GM12874 (cell line): ENCODE measurements at regions not wholly inside any gene's neighbourhood (a gene's known extent, or its start where the extent isn't known, plus 50 kb on each side); places are given as distances from the start of the nearest gene placed in this dataset.

Experiments
- CTCF ChIP-seq: IDR thresholded peaks from 2 replicates; pipeline ENCODE4 v1.5.1; 2011; ENCODE audit warnings: low read depth, mild to moderate bottlenecking, control low read depth, low read length, moderate library complexity; ENCODE audit not compliant: insufficient read depth

- TF ChIP-seq CTCF, result no peak
These were observed 103.8 kb downstream of the DAD1 start for GRCh38 chr14:22485178-22485577.

- no peak for TF ChIP-seq CTCF
These were observed 104.4 kb downstream of the DAD1 start for GRCh38 chr14:22484632-22485031.

GRCh38 chr14:22483863-22484593 lies 105.0 kb downstream of the DAD1 start:
- TF ChIP-seq CTCF, result no peak

- no peak for TF ChIP-seq CTCF
These were observed 106.1 kb downstream of the DAD1 start for GRCh38 chr14:22482782-22483553.

- TF ChIP-seq CTCF, result no peak
These were observed 106.8 kb downstream of the DAD1 start for GRCh38 chr14:22482085-22482694.

- no peak for TF ChIP-seq CTCF
These were observed 107.5 kb downstream of the DAD1 start for GRCh38 chr14:22481546-22481945.

GRCh38 chr14:22479776-22480464 lies 109.1 kb downstream of the DAD1 start:
- TF ChIP-seq CTCF, result no peak
